Gastroesophageal sphincter (tissue), 3 donors: ENCODE measurements at regions not wholly inside any gene's neighbourhood (a gene's known extent, or its start where the extent isn't known, plus 50 kb on each side); places are given as distances from the start of the nearest gene placed in this dataset.

Experiments used
- POLR2A ChIP-seq, 2 donors: fragments of 450-650 bp; IDR thresholded peaks; one replicate each; pipeline ENCODE4 v1.6.1; 2017; ENCODE audit warnings: antibody characterized with exemption in 2 of 2, mild to moderate bottlenecking in 2 of 2, moderate library complexity in 1 of 2
- TF ChIP-seq, protein P1 (sequence below), 4 experiments: fragments of 200-600 bp in 2 of 4; fragments of 450-650 bp in 2 of 4; sonication (generic) in 1 of 4; IDR thresholded peaks; one replicate each; pipeline ENCODE4 v1.5.1; 2017 to 2019; ENCODE audit warnings: antibody characterized with exemption in 4 of 4, mild to moderate bottlenecking in 2 of 4, moderate library complexity in 2 of 4

DNA sequence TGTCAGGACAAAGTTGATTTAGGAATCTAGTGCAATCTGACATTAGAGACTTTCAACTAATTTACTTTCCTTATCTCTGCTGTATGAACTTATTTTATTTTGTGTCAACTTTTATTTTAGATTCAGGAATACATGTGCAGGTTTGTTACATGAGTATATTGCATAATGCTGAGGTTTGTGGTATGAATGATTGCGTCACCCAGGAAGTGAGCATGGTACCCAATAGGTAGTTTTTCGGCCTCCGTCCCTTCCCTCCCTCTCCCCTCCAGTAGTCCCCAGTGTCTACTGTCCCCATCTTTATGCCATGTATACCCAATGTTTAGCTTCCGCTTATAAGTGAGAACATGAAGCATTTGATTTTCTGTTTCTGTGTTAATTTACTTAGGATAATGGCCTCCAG is 68.7 kb upstream of the TEX13D start:
- no peak for TF ChIP-seq POLR2A (IDR thresholded peaks at IDR 0.05)
- TF ChIP-seq, protein P1, sequence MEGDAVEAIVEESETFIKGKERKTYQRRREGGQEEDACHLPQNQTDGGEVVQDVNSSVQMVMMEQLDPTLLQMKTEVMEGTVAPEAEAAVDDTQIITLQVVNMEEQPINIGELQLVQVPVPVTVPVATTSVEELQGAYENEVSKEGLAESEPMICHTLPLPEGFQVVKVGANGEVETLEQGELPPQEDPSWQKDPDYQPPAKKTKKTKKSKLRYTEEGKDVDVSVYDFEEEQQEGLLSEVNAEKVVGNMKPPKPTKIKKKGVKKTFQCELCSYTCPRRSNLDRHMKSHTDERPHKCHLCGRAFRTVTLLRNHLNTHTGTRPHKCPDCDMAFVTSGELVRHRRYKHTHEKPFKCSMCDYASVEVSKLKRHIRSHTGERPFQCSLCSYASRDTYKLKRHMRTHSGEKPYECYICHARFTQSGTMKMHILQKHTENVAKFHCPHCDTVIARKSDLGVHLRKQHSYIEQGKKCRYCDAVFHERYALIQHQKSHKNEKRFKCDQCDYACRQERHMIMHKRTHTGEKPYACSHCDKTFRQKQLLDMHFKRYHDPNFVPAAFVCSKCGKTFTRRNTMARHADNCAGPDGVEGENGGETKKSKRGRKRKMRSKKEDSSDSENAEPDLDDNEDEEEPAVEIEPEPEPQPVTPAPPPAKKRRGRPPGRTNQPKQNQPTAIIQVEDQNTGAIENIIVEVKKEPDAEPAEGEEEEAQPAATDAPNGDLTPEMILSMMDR (IDR thresholded peaks at IDR 0.05): no peak
